Endothelial cell of umbilical vein (primary cell): ENCODE measurements at regions not wholly inside any gene's neighbourhood (a gene's known extent, or its start where the extent isn't known, plus 50 kb on each side); places are given as distances from the start of the nearest gene placed in this dataset.

ENCODE experiments used
- BruUV-seq: library from RNA; stranded (reverse); fragments of 400-500 nt; replicated peaks from 2 replicates; lab custom pipeline; 2021; lab: Mats Ljungman, UMichigan
- CTCF ChIA-PET: fragments of 300-600, 350-600 bp; sonication (Branson Sonifier 250); formaldehyde crosslinking; loops from one replicate; lab custom pipeline; 2021; ENCODE audit warnings: antibody characterized with exemption, inconsistent platforms; lab: Charles Lee
- POLR2A ChIA-PET: fragments of 300-600, 350-600 bp; sonication (Branson Sonifier 250); formaldehyde crosslinking; loops from one replicate; lab custom pipeline; 2021; ENCODE audit warnings: antibody characterized with exemption, inconsistent platforms; lab: Charles Lee
- DNase-seq: peaks from one replicate; pipeline ENCODE4 v3.0.0-alpha.2; 2011; ENCODE audit warnings: low read depth, low spot score
- FAIRE-seq: peaks from 2 replicates; lab custom pipeline; 2011; peaks lifted over from hg19 to GRCh38; lab: Jason Lieb, UNC
- H2AFZ ChIP-seq: 2 replicates; pipeline ENCODE4 v1.6.0; 2012; ENCODE audit warnings: low read depth, low read length, control low read depth, inconsistent platforms
- H3K27ac ChIP-seq: 2 replicates; pipeline ENCODE4 v1.5.1; 2011; ENCODE audit warnings: low read depth, mild to moderate bottlenecking, control low read depth, low read length, moderate library complexity; ENCODE audit not compliant: insufficient read depth
- H3K27me3 ChIP-seq, 2 experiments: 2 replicates each; pipeline versions ENCODE4 v1.6.0 to v1.6.1; 2011; ENCODE audit warnings: low read length in 2 of 2, mixed read lengths in 1 of 2; ENCODE audit not compliant: control insufficient read depth in 2 of 2, insufficient read depth in 2 of 2
- H3K36me3 ChIP-seq, 2 experiments: 2 replicates in 1 of 2; 3 replicates in 1 of 2; pipeline ENCODE4 v1.5.1; 2011; ENCODE audit warnings: low read length in 2 of 2, mild to moderate bottlenecking in 1 of 2, moderate library complexity in 1 of 2; ENCODE audit not compliant: control insufficient read depth in 2 of 2, insufficient read depth in 2 of 2; ENCODE audit errors: extremely low read depth in 1 of 2
- H3K4me1 ChIP-seq: 3 replicates; pipeline ENCODE4 v1.5.1; 2011; ENCODE audit warnings: mild to moderate bottlenecking, low read length; ENCODE audit not compliant: control insufficient read depth, insufficient read depth; ENCODE audit errors: extremely low read depth
- H3K4me2 ChIP-seq: 2 replicates; pipeline ENCODE4 v1.6.1; 2011; ENCODE audit warnings: low read length, control low read depth, mixed read lengths; ENCODE audit not compliant: insufficient read depth
- H3K4me3 ChIP-seq, 3 experiments: fragments of 200-600 bp in 1 of 3; sonication (generic), shearing (Covaris generic) in 1 of 3; replicated peaks in 1 of 3; 2 replicates each; pipeline ENCODE4 v1.5.1; 2011 to 2016; ENCODE audit warnings: control low read depth in 3 of 3, low read length in 3 of 3, mild to moderate bottlenecking in 2 of 3, inconsistent platforms in 1 of 3, low read depth in 1 of 3, moderate library complexity in 1 of 3; ENCODE audit not compliant: insufficient read depth in 1 of 3
- H3K79me2 ChIP-seq: 2 replicates; pipeline ENCODE4 v1.6.0; 2012; ENCODE audit warnings: low read length, inconsistent platforms; ENCODE audit not compliant: control insufficient read depth, insufficient read depth
- H3K9ac ChIP-seq: replicated peaks from 2 replicates; pipeline ENCODE3; 2011; ENCODE audit warnings: low read length, control low read depth; ENCODE audit not compliant: insufficient read depth; ENCODE audit errors: extremely low read depth
- H3K9me1 ChIP-seq: replicated peaks from 3 replicates; pipeline ENCODE4 v1.6.0; 2011; ENCODE audit warnings: mild to moderate bottlenecking, low read length; ENCODE audit not compliant: control insufficient read depth, insufficient read depth; ENCODE audit errors: extremely low read depth
- H3K9me3 ChIP-seq: replicated peaks from 2 replicates; pipeline ENCODE4 v1.5.1; 2012; ENCODE audit warnings: low read length, inconsistent platforms; ENCODE audit not compliant: control insufficient read depth, insufficient read depth
- H4K20me1 ChIP-seq: replicated peaks from 2 replicates; pipeline ENCODE3; 2011; ENCODE audit warnings: mild to moderate bottlenecking, low read length; ENCODE audit not compliant: control insufficient read depth, insufficient read depth; ENCODE audit errors: extremely low read depth
- EZH2 ChIP-seq: IDR thresholded peaks from 2 replicates; pipeline ENCODE4 v1.6.1; 2012; ENCODE audit warnings: borderline replicate concordance, low read depth, mild to moderate bottlenecking, moderate library complexity, low read length, inconsistent platforms; ENCODE audit not compliant: severe bottlenecking
- FOS ChIP-seq: IDR thresholded peaks from 2 replicates; pipeline ENCODE4 v1.6.1; 2011; ENCODE audit warnings: mild to moderate bottlenecking, low read length, moderate library complexity, borderline replicate concordance; ENCODE audit not compliant: insufficient read depth
- JUN ChIP-seq: IDR thresholded peaks from 2 replicates; pipeline ENCODE4 v1.6.1; 2011; ENCODE audit warnings: borderline replicate concordance, low read depth; ENCODE audit not compliant: insufficient read length, insufficient read depth
- MAX ChIP-seq: IDR thresholded peaks from 2 replicates; pipeline ENCODE4 v1.6.1; 2011; ENCODE audit not compliant: insufficient read depth, insufficient read length
- MYC ChIP-seq: IDR thresholded peaks from one replicate; pipeline ENCODE4 v1.6.1; 2011; ENCODE audit warnings: mild to moderate bottlenecking, low read depth, low read length
- POLR2A ChIP-seq: IDR thresholded peaks from 2 replicates; pipeline ENCODE4 v1.6.1; 2012; ENCODE audit warnings: low read depth, mild to moderate bottlenecking, control low read depth, low read length
- POLR2AphosphoS5 ChIP-seq: IDR thresholded peaks from 2 replicates; pipeline ENCODE4 v1.6.1; 2012; ENCODE audit warnings: low read depth, mild to moderate bottlenecking, control low read depth, low read length, moderate library complexity; ENCODE audit not compliant: insufficient read depth
- dilution Hi-C: fragments of 300-500 bp; cut with MboI; formaldehyde crosslinking; loops from one replicate; pipeline ENCODE4 v1.15.0; 2019; ENCODE audit warnings: low sequenced_read_pairs; ENCODE audit not compliant: extremely low pct_ligation_motif_present
- intact Hi-C: fragments of 100-400 bp; cut with micrococcal nuclease; formaldehyde crosslinking; loops from one replicate; pipeline ENCODE4 v1.10.0; 2022
- TF ChIP-seq, protein P1 (sequence below), 2 donors: IDR thresholded peaks; 1 replicate in 1 of 2; 2 replicates in 1 of 2; pipeline ENCODE4 v1.5.1; 2011; ENCODE audit warnings: low read length in 2 of 2, mild to moderate bottlenecking in 2 of 2, moderate library complexity in 2 of 2, control low read depth in 1 of 2, inconsistent platforms in 1 of 2, low read depth in 1 of 2; ENCODE audit not compliant: insufficient read depth in 1 of 2; ENCODE audit errors: extremely low read depth in 1 of 2

GRCh38 chr6:53437557-53438202, 88.9 kb upstream of the ELOVL5 start:
- ChIA-PET POLR2A (no interaction called here), CTCF (interaction anchor here (0.7 to 2.7 kb wide), 12 partner anchors 8 to 267 kb away, joined by 3 to 30 read pairs (median 3); no protein-coding TSS in a partner anchor)
- no peaks in the 10 kb centered on the region for H3K36me3 ChIP-seq
- no TSS peak for BruUV-seq
- H3K4me3 ChIP-seq: no peak overlapping the region
- no peak overlapping the region for H3K9ac ChIP-seq
- peaks cover 3 to 4% of the 10 kb centered on the region in 2 experiments for H3K27me3 ChIP-seq
- H2AFZ ChIP-seq: no peak overlapping the region
- no peaks in the 10 kb centered on the region for H3K79me2 ChIP-seq
- H3K27ac ChIP-seq: no peak overlapping the region
- H3K4me2 ChIP-seq: no peak overlapping the region
- H4K20me1 ChIP-seq: no peaks in the 10 kb centered on the region
- no peaks in the 10 kb centered on the region for H3K9me3 ChIP-seq
- intact Hi-C loops: loop anchor here (1.0 to 2.0 kb wide), 3 partner anchors 27 to 265 kb away; no protein-coding TSS in a partner anchor
- dilution Hi-C loops: no loop called here
- TF ChIP-seq JUN (peak; percentile 22), POLR2A (no peak), POLR2AphosphoS5 (no peak), MYC (no peak), FOS (peak; percentile 24), MAX (no peak), EZH2 (no peak)
- TF ChIP-seq, protein P1, sequence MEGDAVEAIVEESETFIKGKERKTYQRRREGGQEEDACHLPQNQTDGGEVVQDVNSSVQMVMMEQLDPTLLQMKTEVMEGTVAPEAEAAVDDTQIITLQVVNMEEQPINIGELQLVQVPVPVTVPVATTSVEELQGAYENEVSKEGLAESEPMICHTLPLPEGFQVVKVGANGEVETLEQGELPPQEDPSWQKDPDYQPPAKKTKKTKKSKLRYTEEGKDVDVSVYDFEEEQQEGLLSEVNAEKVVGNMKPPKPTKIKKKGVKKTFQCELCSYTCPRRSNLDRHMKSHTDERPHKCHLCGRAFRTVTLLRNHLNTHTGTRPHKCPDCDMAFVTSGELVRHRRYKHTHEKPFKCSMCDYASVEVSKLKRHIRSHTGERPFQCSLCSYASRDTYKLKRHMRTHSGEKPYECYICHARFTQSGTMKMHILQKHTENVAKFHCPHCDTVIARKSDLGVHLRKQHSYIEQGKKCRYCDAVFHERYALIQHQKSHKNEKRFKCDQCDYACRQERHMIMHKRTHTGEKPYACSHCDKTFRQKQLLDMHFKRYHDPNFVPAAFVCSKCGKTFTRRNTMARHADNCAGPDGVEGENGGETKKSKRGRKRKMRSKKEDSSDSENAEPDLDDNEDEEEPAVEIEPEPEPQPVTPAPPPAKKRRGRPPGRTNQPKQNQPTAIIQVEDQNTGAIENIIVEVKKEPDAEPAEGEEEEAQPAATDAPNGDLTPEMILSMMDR (IDR thresholded peaks at IDR 0.05; ENCODE audit: extremely low read depth in 1 of 2, insufficient read depth in 1 of 2, low read depth in 1 of 2, low read length in 2 of 2): peak; percentile 59 to 68
- H3K9me1 ChIP-seq: no peaks in the 10 kb centered on the region
- no peaks in the 10 kb centered on the region for H3K4me1 ChIP-seq
- FAIRE-seq (peak; percentile 64), DNase-seq (peak; percentile 64)
